ENCODE measurements at regions not wholly inside any gene's neighbourhood (a gene's known extent, or its start where the extent isn't known, plus 50 kb on each side); places are given as distances from the start of the nearest gene placed in this dataset.
"Not testable (repeated sequence)": the region's sequence is repeated elsewhere in the genome, so short reads cannot be mapped to it uniquely, and the experiment has no call there.

DNA sequence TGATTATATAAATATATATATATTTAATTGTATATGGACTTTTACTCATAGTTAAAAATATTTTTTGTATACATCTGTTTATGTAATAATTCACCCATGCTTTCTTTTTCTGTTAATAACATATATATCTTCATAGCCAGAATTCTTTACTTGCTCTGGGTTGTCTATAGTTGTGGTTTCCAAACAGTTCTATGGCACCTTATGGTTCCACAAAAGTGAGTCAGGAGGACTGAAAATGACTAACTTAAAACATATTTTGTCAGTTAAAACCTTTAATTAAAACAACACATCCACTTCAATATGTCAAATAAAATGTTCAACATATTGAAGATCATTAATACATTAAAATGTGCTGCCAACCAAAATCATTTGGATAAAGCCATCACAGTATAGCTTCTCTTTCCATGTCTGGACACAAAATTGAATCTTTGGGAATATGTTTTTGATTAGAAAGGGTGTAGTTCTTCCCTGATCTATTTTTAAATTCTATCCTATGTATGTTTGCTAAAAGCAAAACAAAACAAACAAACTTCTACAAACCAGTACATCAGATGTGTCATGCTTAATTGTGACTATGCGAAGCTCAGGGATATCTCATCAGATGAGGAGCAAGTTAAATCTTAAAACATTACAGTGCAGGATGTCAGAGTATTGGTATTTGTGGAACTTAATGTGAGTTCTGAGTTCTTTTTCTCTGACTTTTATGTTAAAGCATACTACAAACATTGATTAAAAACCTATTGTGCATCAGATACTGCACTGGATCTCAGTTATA, 1488.4 kb upstream of the TENM4 start:
- no CpG with 5 or more reads among the region's 1 CpG for WGBS (ENCODE audit: insufficient coverage)
- Mint-ChIP-seq H3K27me3 (no peaks in the 10 kb centered on the region), H3K4me3 (no peak overlapping the region), H3K4me1 (no peaks in the 10 kb centered on the region), H3K27ac (no peak overlapping the region), H3K36me3 (no peaks in the 10 kb centered on the region), H3K9me3 (peaks cover 1 to 20% (median 14%) of the 10 kb centered on the region in 3 donors)
- Histone ChIP-seq H3K27ac (ENCODE audit: low read length) (no peak overlapping the region), H3K4me1 (ENCODE audit: control insufficient read depth in 1 of 2, extremely low read depth in 1 of 2, insufficient read depth in 2 of 2, low read length in 2 of 2) (no peaks in the 10 kb centered on the region), H3K36me3 (ENCODE audit: control insufficient read depth in 2 of 2, extremely low read depth in 1 of 2, insufficient read depth in 1 of 2, low read length in 1 of 2) (no peaks in the 10 kb centered on the region), H3K27me3 (replicated peaks in 1 of 2; ENCODE audit: control insufficient read depth in 2 of 2, extremely low read depth in 1 of 2, insufficient read depth in 2 of 2, low read length in 1 of 2) (no peaks in the 10 kb centered on the region), H3K4me3 (ENCODE audit: control insufficient read depth in 1 of 2, extremely low read depth in 1 of 2, low read length in 1 of 2) (no peak overlapping the region), H3K9me3 (no peaks in the 10 kb centered on the region)
- DNase-seq (no peak), ATAC-seq (replicated peaks in 1 of 4) (no peak)
- CTCF ChIA-PET = no interaction called here
- POLR2A ChIA-PET = no interaction called here

DNA sequence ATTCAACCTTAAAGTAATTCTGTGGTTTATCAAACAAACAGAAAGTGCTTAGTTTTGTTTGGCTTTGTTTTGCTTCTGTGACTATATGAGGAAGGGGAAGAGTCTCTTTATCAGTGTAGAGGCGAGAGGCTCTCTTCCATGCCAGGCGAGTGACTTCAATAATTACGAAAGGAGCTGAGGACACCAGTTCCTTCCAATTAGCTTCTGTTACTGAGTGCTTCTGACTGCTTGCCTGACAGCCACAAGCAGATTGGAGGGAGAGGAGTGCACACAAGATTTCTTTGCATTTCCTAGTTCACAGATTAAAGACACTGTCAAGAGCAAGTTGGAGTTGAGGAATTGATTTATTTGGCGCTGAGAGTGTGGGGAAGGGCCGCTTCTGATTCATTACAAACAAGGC, 1484.5 kb upstream of the TENM4 start:
- Mint-ChIP-seq H3K36me3 (no peaks in the 10 kb centered on the region), H3K27me3 (no peaks in the 10 kb centered on the region), H3K4me3 (no peak overlapping the region), H3K27ac (no peak overlapping the region), H3K9me3 (peaks cover 8 to 25% (median 21%) of the 10 kb centered on the region in 3 donors), H3K4me1 (no peaks in the 10 kb centered on the region)
- Histone ChIP-seq H3K4me1 (ENCODE audit: control insufficient read depth in 1 of 2, extremely low read depth in 1 of 2, insufficient read depth in 2 of 2, low read length in 2 of 2) (no peaks in the 10 kb centered on the region), H3K27ac (ENCODE audit: low read length) (no peak overlapping the region), H3K27me3 (replicated peaks in 1 of 2; ENCODE audit: control insufficient read depth in 2 of 2, extremely low read depth in 1 of 2, insufficient read depth in 2 of 2, low read length in 1 of 2) (no peaks in the 10 kb centered on the region), H3K9me3 (no peaks in the 10 kb centered on the region), H3K4me3 (ENCODE audit: control insufficient read depth in 1 of 2, extremely low read depth in 1 of 2, low read length in 1 of 2) (no peak overlapping the region), H3K36me3 (ENCODE audit: control insufficient read depth in 2 of 2, extremely low read depth in 1 of 2, insufficient read depth in 1 of 2, low read length in 1 of 2) (no peaks in the 10 kb centered on the region)
- DNase-seq (no peak), ATAC-seq (replicated peaks in 1 of 4) (no peak)
- WGBS (ENCODE audit: insufficient coverage) = no CpG with 5 or more reads among the region's 5 CpGs
- POLR2A ChIA-PET = no interaction called here
- CTCF ChIA-PET = interaction anchor here in 1 of 2 donors (0.5 kb wide), 1 partner anchor 10 kb away, joined by 3 read pairs; no protein-coding TSS in a partner anchor

DNA sequence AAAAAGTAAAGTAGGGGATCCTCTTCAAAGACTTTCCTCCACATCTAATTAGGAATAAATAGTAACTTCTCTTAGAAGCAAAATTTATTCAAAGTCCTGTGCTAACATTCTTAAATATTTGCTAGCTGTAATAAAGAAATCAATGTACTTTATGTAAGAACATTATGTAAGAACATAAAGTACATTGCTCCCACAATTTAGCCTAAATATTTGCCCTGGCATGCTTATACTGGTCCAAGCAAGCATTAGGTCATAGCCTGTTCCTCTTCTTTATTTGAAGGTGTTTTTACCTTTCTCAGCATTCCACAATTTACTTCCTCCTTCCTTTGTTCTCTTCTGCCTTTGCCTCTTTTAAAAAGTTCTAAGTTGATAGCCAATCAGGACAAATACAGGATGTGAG, 1480.5 kb upstream of the TENM4 start:
- H3K4me3 ChIP-seq (ENCODE audit: control insufficient read depth in 1 of 2, extremely low read depth in 1 of 2, low read length in 1 of 2); H3K4me3 Mint-ChIP-seq; H3K36me3 ChIP-seq (ENCODE audit: control insufficient read depth in 2 of 2, extremely low read depth in 1 of 2, insufficient read depth in 1 of 2, low read length in 1 of 2); POLR2A ChIA-PET; H3K36me3 Mint-ChIP-seq; H3K27me3 Mint-ChIP-seq; DNase-seq; H3K4me1 Mint-ChIP-seq; H3K27ac ChIP-seq (ENCODE audit: low read length); H3K4me1 ChIP-seq (ENCODE audit: control insufficient read depth in 1 of 2, extremely low read depth in 1 of 2, insufficient read depth in 2 of 2, low read length in 2 of 2); CTCF ChIA-PET; H3K27me3 ChIP-seq (replicated peaks in 1 of 2; ENCODE audit: control insufficient read depth in 2 of 2, extremely low read depth in 1 of 2, insufficient read depth in 2 of 2, low read length in 1 of 2); H3K27ac Mint-ChIP-seq; H3K9me3 ChIP-seq; ATAC-seq (replicated peaks in 1 of 4): not testable (repeated sequence)
- peaks cover 8 to 25% (median 20%) of the 10 kb centered on the region in 3 donors for H3K9me3 Mint-ChIP-seq

DNA sequence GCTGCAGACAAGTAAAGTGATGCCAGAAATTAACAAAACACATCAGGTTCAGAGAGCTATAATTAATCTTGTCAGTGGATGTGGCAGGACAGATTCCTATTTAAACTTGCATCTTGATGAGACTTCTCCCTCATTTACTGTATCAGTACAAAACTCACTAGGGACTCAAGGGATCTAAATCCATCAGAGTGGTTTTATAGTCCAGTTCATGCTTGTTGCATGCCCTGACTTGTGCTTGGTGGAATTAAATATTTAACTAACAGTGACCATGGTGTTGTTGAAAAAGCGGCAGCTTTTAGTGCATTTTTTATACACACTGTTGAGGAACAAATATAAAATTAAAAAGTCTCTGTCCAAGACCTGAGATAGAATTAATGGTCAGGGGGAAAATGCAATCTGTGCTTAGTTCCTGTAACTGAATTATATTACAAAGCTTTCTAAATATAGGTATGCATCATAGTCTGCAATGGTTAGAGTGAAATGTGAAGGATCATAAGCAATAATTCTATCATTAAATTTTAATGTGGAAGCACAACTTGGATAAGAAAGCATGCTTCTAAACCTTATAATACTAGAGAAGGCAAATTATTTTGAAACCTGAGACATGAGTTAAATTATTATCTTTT, 1475.5 kb upstream of the TENM4 start:
- POLR2A ChIA-PET = no interaction called here
- Histone ChIP-seq H3K36me3 (ENCODE audit: control insufficient read depth in 2 of 2, extremely low read depth in 1 of 2, insufficient read depth in 1 of 2, low read length in 1 of 2) (no peaks in the 10 kb centered on the region), H3K4me3 (ENCODE audit: control insufficient read depth in 1 of 2, extremely low read depth in 1 of 2, low read length in 1 of 2) (no peak overlapping the region), H3K27me3 (replicated peaks in 1 of 2; ENCODE audit: control insufficient read depth in 2 of 2, extremely low read depth in 1 of 2, insufficient read depth in 2 of 2, low read length in 1 of 2) (no peaks in the 10 kb centered on the region), H3K9me3 (no peaks in the 10 kb centered on the region), H3K4me1 (ENCODE audit: control insufficient read depth in 1 of 2, extremely low read depth in 1 of 2, insufficient read depth in 2 of 2, low read length in 2 of 2) (no peaks in the 10 kb centered on the region), H3K27ac (ENCODE audit: low read length) (no peak overlapping the region)
- no peak for DNase-seq
- peaks cover 8 to 20% (median 16%) of the 10 kb centered on the region in 3 donors for H3K9me3 Mint-ChIP-seq
- CTCF ChIA-PET = no interaction called here
- no peak overlapping the region for H3K27ac Mint-ChIP-seq
- no peak for ATAC-seq (replicated peaks in 1 of 4)
- H3K4me1 Mint-ChIP-seq = no peaks in the 10 kb centered on the region
- no peaks in the 10 kb centered on the region for H3K36me3 Mint-ChIP-seq
- WGBS (ENCODE audit: insufficient coverage) = no CpG with 5 or more reads among the region's 1 CpG
- H3K4me3 Mint-ChIP-seq = no peak overlapping the region
- no peaks in the 10 kb centered on the region for H3K27me3 Mint-ChIP-seq

DNA sequence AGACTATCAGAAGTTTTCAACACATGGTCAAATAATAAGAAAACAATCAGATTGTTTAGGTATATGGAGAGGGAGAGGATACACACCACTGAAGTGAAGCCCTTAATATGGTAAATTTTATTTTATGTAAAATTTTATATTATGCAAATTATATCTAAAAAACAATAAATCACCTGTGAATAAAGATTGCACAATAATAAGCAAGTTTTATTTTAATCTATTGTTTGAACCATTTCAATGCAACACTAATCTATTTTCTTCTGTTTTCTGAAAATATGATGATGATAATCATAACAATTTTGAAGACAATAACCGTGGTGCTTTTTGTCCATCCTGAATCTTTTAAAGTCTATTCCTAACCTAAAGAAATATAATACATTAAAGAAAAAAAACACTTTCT, 1473.5 kb upstream of the TENM4 start:
- Mint-ChIP-seq H3K27ac (no peak overlapping the region), H3K9me3 (peaks cover 10 to 20% (median 16%) of the 10 kb centered on the region in 3 donors), H3K36me3 (no peaks in the 10 kb centered on the region), H3K27me3 (no peaks in the 10 kb centered on the region), H3K4me1 (no peaks in the 10 kb centered on the region), H3K4me3 (no peak overlapping the region)
- POLR2A ChIA-PET = no interaction called here
- DNase-seq (no peak), ATAC-seq (replicated peaks in 1 of 4) (no peak)
- H3K27me3 ChIP-seq (replicated peaks in 1 of 2; ENCODE audit: control insufficient read depth in 2 of 2, extremely low read depth in 1 of 2, insufficient read depth in 2 of 2, low read length in 1 of 2) = no peaks in the 10 kb centered on the region
- WGBS (ENCODE audit: insufficient coverage) = no CpG with 5 or more reads among the region's 1 CpG
- no peak overlapping the region for H3K4me3 ChIP-seq (ENCODE audit: control insufficient read depth in 1 of 2, extremely low read depth in 1 of 2, low read length in 1 of 2)
- CTCF ChIA-PET = no interaction called here
- H3K4me1 ChIP-seq (ENCODE audit: control insufficient read depth in 1 of 2, extremely low read depth in 1 of 2, insufficient read depth in 2 of 2, low read length in 2 of 2) = no peaks in the 10 kb centered on the region
- H3K27ac ChIP-seq (ENCODE audit: low read length) = no peak overlapping the region
- no peaks in the 10 kb centered on the region for H3K36me3 ChIP-seq (ENCODE audit: control insufficient read depth in 2 of 2, extremely low read depth in 1 of 2, insufficient read depth in 1 of 2, low read length in 1 of 2)
- H3K9me3 ChIP-seq = no peaks in the 10 kb centered on the region

DNA sequence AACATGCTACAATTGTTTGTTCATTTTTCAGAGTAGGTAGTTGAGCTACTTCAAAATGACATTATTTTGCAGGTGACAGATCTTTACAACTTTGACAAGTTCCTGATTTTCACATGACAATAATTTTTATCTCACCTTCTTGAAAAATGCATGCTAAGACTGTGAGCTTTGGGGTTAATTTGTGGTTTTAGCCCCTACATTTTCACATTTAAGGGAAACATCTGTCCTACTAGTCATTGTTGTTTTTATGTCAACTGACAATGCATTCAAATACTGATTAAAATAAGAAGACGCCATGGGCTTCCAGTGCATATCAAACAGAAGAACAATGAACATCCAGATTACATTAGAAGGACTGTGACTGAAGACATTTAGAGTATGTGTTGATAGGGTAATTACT, 1470.8 kb upstream of the TENM4 start:
- Mint-ChIP-seq H3K4me1 (no peaks in the 10 kb centered on the region), H3K4me3 (no peak overlapping the region), H3K36me3 (no peaks in the 10 kb centered on the region), H3K9me3 (peaks cover 7 to 21% (median 16%) of the 10 kb centered on the region in 3 donors), H3K27me3 (no peaks in the 10 kb centered on the region), H3K27ac (no peak overlapping the region)
- Histone ChIP-seq H3K36me3 (ENCODE audit: control insufficient read depth in 2 of 2, extremely low read depth in 1 of 2, insufficient read depth in 1 of 2, low read length in 1 of 2) (no peaks in the 10 kb centered on the region), H3K4me1 (ENCODE audit: control insufficient read depth in 1 of 2, extremely low read depth in 1 of 2, insufficient read depth in 2 of 2, low read length in 2 of 2) (no peaks in the 10 kb centered on the region), H3K27ac (ENCODE audit: low read length) (no peak overlapping the region), H3K4me3 (ENCODE audit: control insufficient read depth in 1 of 2, extremely low read depth in 1 of 2, low read length in 1 of 2) (no peak overlapping the region), H3K9me3 (no peaks in the 10 kb centered on the region), H3K27me3 (replicated peaks in 1 of 2; ENCODE audit: control insufficient read depth in 2 of 2, extremely low read depth in 1 of 2, insufficient read depth in 2 of 2, low read length in 1 of 2) (no peaks in the 10 kb centered on the region)
- DNase-seq (no peak), ATAC-seq (replicated peaks in 1 of 4) (no peak)
- WGBS (ENCODE audit: insufficient coverage) = no CpG with 5 or more reads among the region's 1 CpG
- POLR2A ChIA-PET = no interaction called here
- CTCF ChIA-PET = no interaction called here
